ENCODE measurements at regions not wholly inside any gene's neighbourhood (a gene's known extent, or its start where the extent isn't known, plus 50 kb on each side); places are given as distances from the start of the nearest gene placed in this dataset.
A peak's percentile ranks its signal among the peaks of the same experiment; 100 is the strongest.

DNA sequence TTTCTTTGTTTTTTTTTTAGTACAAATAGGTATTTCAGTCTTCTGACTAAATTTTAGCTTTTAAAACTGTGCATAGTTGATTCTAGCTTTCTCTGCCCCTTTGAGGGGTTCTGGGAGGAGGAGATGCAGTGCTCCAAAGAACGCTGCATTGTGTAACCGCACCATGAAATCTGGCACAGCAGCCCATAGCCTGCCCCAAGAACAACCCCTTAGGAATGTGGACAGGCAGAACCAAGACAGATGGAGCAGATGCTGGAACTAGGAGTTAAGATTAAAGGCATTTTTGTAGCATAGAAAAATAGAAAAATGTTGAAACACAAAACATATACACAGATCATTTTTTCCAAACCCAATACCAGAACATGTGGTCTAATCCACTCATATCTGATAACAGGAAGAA lies 187.5 kb downstream of the SCG2 start:
- Mint-ChIP-seq H3K36me3 (ENCODE audit: low read depth) (no peaks in the 10 kb centered on the region), H3K27me3 (ENCODE audit: low read depth) (peaks cover 3% of the 10 kb centered on the region), H3K4me1 (peaks cover 27% of the 10 kb centered on the region), H3K4me3 (peak overlapping the region in 1 of 3 experiments; percentile 6), H3K9me3 (peaks cover 4% of the 10 kb centered on the region), H3K27ac (peak overlapping the region; percentile 1 to 77 (median 45))
- TF ChIP-seq, protein P1, sequence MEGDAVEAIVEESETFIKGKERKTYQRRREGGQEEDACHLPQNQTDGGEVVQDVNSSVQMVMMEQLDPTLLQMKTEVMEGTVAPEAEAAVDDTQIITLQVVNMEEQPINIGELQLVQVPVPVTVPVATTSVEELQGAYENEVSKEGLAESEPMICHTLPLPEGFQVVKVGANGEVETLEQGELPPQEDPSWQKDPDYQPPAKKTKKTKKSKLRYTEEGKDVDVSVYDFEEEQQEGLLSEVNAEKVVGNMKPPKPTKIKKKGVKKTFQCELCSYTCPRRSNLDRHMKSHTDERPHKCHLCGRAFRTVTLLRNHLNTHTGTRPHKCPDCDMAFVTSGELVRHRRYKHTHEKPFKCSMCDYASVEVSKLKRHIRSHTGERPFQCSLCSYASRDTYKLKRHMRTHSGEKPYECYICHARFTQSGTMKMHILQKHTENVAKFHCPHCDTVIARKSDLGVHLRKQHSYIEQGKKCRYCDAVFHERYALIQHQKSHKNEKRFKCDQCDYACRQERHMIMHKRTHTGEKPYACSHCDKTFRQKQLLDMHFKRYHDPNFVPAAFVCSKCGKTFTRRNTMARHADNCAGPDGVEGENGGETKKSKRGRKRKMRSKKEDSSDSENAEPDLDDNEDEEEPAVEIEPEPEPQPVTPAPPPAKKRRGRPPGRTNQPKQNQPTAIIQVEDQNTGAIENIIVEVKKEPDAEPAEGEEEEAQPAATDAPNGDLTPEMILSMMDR (IDR thresholded peaks at IDR 0.05; ENCODE audit: unreplicated experiment in 3 of 3), result no peak

DNA sequence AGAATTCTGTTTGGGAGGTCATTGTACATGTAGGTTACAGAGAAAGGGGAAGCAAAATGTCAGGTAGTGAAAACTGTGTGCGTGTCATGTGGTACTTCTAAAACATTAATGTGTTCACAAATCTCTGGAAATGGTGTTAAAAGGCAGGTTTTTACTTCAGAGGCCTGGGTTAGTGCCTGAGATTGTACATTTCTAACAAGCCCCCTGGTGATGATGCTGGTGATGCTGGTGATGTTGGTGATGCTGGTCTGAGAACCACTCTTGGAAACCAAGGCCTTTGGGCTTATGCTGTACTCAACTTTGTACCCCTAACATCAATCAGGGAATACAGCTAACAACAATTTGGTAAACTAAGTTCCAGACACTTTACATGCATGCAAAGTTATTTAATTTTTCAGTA lies 187.1 kb downstream of the SCG2 start:
- H3K36me3 Mint-ChIP-seq (ENCODE audit: low read depth), result no peaks in the 10 kb centered on the region
- TF ChIP-seq, protein P1 (IDR thresholded peaks at IDR 0.05; ENCODE audit: unreplicated experiment in 3 of 3), result no peak
- H3K9me3 Mint-ChIP-seq, result peaks cover 4% of the 10 kb centered on the region
- peaks cover 3% of the 10 kb centered on the region for H3K27me3 Mint-ChIP-seq (ENCODE audit: low read depth)
- H3K27ac Mint-ChIP-seq, result peak overlapping the region; percentile 1 to 77 (median 45)
- peaks cover 32% of the 10 kb centered on the region for H3K4me1 Mint-ChIP-seq
- no peak overlapping the region for H3K4me3 Mint-ChIP-seq

DNA sequence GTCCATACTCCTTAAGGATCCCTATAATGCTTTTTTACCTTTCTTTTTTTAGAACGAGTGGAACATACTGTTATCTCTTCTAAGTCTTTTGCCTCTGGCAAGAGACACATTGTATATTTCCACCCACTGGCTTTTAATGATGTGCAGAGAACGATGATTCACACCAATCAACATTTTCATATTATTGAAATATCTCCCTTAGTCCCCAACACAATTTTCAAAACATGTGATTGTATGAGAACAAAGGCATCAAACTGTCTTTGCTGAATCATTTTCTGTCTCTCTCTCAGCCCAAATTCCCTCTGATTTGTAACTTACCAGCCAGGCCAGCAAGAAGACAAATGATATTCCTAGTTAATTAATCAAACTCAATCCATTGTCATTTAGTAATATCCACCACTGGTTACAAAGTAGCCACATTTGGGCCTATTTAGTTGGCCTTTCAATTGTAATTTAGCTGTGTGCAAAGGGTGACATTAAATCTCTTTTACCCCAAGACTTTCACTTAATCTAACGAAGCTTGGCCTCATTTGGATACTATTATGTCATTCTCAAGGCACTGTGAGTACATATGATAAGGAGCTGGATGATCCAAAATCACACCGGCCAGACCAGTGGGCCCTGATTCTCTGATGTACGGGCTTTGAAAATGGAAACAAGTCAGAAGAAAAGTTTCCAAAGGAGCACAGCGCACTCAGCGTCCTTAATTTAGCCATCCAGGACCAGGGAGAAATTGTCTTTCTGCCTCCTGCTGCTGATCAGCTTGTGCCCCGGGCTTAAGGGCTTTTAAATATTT lies 185.1 kb downstream of the SCG2 start:
- H3K27me3 Mint-ChIP-seq (ENCODE audit: low read depth), result peaks cover 3% of the 10 kb centered on the region
- H3K36me3 Mint-ChIP-seq (ENCODE audit: low read depth), result no peaks in the 10 kb centered on the region
- no peak overlapping the region for H3K4me3 Mint-ChIP-seq
- peak overlapping the region in 1 of 3 experiments; percentile 6 for H3K27ac Mint-ChIP-seq
- peaks cover 4% of the 10 kb centered on the region for H3K9me3 Mint-ChIP-seq
- H3K4me1 Mint-ChIP-seq, result peaks cover 34% of the 10 kb centered on the region
- TF ChIP-seq, protein P1 (IDR thresholded peaks at IDR 0.05; ENCODE audit: unreplicated experiment in 3 of 3), result no peak

DNA sequence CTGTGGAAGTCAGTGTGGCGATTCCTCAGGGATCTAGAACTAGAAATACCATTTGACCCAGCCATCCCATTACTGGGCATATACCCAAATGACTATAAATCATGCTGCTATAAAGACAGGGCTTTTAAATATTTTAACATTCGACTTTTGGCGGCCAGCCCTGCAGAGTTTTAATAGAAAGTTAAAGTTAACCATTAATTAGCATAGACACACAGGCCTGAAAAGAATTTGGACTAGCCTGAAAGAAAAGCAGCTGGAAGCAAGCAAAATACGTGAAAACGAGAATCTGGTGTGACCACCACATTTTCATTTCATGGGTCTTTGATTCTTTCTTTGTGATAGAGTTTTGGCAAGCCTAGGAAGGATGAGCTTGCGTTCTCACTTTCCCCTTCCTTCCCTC lies 184.0 kb downstream of the SCG2 start:
- Mint-ChIP-seq H3K9me3 (peaks cover 4% of the 10 kb centered on the region), H3K4me3 (no peak overlapping the region), H3K36me3 (ENCODE audit: low read depth) (no peaks in the 10 kb centered on the region), H3K4me1 (peaks cover 34% of the 10 kb centered on the region), H3K27me3 (ENCODE audit: low read depth) (peaks cover 3% of the 10 kb centered on the region), H3K27ac (peak overlapping the region in 2 of 3 experiments; percentile 34 to 72)
- TF ChIP-seq, protein P1 (IDR thresholded peaks at IDR 0.05; ENCODE audit: unreplicated experiment in 3 of 3), result no peak

DNA sequence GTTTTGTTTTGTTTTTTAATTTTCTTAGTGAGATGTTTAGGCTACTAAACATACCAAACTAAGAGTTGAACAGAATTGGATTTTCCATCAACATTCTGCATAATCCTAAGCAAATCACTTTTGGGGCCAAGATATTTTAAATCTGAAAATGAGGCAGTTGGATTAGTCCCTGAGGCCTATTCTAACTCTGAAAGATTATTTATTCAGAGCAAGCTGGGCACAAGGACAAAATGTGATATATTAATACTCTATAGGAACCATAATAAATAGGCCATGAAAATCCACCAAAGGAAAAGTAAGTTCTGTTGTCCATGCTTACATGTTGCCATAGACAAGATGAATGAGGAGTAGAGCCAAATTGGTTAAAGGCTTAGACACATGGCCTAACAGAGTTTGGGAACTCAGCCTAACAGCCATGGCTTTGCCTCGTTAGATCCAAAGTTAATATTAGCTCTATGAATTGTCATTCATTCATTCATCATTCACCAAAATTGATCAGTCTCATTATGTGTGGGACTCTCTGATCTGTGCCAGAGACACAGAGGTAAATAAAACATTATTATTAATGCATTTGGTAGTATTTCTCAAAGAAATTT lies 183.5 kb downstream of the SCG2 start:
- H3K36me3 Mint-ChIP-seq (ENCODE audit: low read depth), result no peaks in the 10 kb centered on the region
- peaks cover 3% of the 10 kb centered on the region for H3K27me3 Mint-ChIP-seq (ENCODE audit: low read depth)
- peak overlapping the region in 2 of 3 experiments; percentile 34 to 72 for H3K27ac Mint-ChIP-seq
- peaks cover 34% of the 10 kb centered on the region for H3K4me1 Mint-ChIP-seq
- H3K4me3 Mint-ChIP-seq, result no peak overlapping the region
- peaks cover 4% of the 10 kb centered on the region for H3K9me3 Mint-ChIP-seq
- TF ChIP-seq, protein P1 (IDR thresholded peaks at IDR 0.05; ENCODE audit: unreplicated experiment in 3 of 3), result no peak

All from nephron (organoid).